GM12878 (cell line): ENCODE measurements at regions not wholly inside any gene's neighbourhood (a gene's known extent, or its start where the extent isn't known, plus 50 kb on each side); places are given as distances from the start of the nearest gene placed in this dataset.

Experiments used
- CBX3 ChIP-seq: fragments of 200-600 bp; sonication (generic); IDR thresholded peaks from 2 replicates; pipeline ENCODE4 v1.6.1; 2016; ENCODE audit warnings: low read depth, borderline replicate concordance
- POLR2AphosphoS5 ChIP-seq: IDR thresholded peaks from 2 replicates; pipeline ENCODE4 v1.6.1; 2011; ENCODE audit warnings: mild to moderate bottlenecking, low read length, inconsistent platforms
- ZNF274 ChIP-seq: IDR thresholded peaks from one replicate; pipeline ENCODE4 v1.8.0; 2011; ENCODE audit not compliant: insufficient read length, insufficient read depth
- TF ChIP-seq, protein P1 (sequence below), 3 experiments: IDR thresholded peaks in 2 of 3; conservative IDR thresholded peaks in 1 of 3; 2 replicates each; pipeline ENCODE4 v1.5.1; 2011; ENCODE audit warnings: low read depth in 3 of 3, low read length in 3 of 3, mild to moderate bottlenecking in 3 of 3, control low read depth in 2 of 3, moderate library complexity in 2 of 3, inconsistent platforms in 1 of 3, mixed read lengths in 1 of 3; ENCODE audit not compliant: control insufficient read depth in 2 of 3, insufficient read depth in 1 of 3; ENCODE audit errors: extremely low read depth in 1 of 3

DNA sequence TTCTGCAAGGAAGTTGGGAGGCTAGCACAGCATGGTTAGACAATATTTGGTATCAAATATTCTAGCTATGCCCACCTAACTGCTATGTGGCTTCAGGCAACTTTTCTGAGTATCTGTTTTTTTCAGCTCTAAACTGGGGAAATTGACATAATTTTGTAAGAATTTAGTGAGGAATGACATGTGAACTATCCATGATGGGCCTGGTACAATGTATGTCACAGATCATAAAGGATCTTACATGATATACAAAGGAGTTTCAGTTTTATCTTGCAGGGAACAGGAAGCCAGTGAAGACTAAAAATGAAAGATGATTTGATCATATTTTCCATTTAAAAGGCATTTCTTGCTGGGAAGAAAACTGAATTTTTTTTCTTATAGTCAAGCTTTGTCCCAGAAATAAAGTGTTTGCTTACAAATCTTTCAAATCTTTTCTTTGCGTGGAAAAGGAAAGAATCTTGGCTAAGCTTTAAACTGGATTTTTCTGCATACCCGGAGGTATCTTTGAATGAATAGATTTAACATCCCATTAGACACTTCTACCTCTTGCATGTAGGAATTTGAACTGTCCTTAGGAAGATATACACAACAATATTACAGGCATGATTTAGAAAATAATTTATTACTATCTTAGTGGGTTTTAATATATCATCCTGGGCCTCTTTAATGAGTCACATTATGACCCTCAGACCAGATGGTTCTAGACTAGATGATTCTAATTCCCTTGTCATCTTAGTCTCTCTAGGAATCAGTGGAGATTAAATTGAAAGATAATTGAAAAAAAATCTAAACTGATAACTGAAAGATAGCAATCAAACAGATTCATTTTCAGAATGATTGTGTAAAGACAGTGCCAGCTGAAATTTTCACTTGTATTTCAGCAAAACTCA lies 436.0 kb upstream of the THBS1 start:
- TF ChIP-seq ZNF274 (no peak), POLR2AphosphoS5 (no peak), CBX3 (no peak)
- TF ChIP-seq, protein P1, sequence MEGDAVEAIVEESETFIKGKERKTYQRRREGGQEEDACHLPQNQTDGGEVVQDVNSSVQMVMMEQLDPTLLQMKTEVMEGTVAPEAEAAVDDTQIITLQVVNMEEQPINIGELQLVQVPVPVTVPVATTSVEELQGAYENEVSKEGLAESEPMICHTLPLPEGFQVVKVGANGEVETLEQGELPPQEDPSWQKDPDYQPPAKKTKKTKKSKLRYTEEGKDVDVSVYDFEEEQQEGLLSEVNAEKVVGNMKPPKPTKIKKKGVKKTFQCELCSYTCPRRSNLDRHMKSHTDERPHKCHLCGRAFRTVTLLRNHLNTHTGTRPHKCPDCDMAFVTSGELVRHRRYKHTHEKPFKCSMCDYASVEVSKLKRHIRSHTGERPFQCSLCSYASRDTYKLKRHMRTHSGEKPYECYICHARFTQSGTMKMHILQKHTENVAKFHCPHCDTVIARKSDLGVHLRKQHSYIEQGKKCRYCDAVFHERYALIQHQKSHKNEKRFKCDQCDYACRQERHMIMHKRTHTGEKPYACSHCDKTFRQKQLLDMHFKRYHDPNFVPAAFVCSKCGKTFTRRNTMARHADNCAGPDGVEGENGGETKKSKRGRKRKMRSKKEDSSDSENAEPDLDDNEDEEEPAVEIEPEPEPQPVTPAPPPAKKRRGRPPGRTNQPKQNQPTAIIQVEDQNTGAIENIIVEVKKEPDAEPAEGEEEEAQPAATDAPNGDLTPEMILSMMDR (IDR thresholded peaks at IDR 0.05 in 2 of 3, conservative IDR thresholded peaks at IDR 0.05 in 1 of 3; ENCODE audit: control insufficient read depth in 2 of 3, extremely low read depth in 1 of 3, insufficient read depth in 1 of 3, low read depth in 3 of 3, low read length in 3 of 3), result no peak
